ENCODE measurements at regions not wholly inside any gene's neighbourhood (a gene's known extent, or its start where the extent isn't known, plus 50 kb on each side); places are given as distances from the start of the nearest gene placed in this dataset.

GRCh38 chr4:153111426-153112040 is 92.7 kb upstream of the TRIM2 start:
- FAIRE-seq, result no peak
- DNase-seq (ENCODE audit: insufficient read length), result no peak
- TF ChIP-seq POLR2AphosphoS5 (IDR thresholded peaks at IDR 0.05; ENCODE audit: low read depth, low read length) (no peak), TAF1 (IDR thresholded peaks at IDR 0.05; ENCODE audit: borderline replicate concordance, low read depth, low read length) (no peak), POLR2A (IDR thresholded peaks at IDR 0.05; ENCODE audit: low read depth, low read length) (no peak)

GRCh38 chr4:153112041-153112441 is 92.2 kb upstream of the TRIM2 start:
- TF ChIP-seq POLR2A (IDR thresholded peaks at IDR 0.05; ENCODE audit: low read depth, low read length) (no peak), POLR2AphosphoS5 (IDR thresholded peaks at IDR 0.05; ENCODE audit: low read depth, low read length) (no peak), TAF1 (IDR thresholded peaks at IDR 0.05; ENCODE audit: borderline replicate concordance, low read depth, low read length) (no peak)
- FAIRE-seq (no peak), DNase-seq (ENCODE audit: insufficient read length) (no peak)

- peak; percentile 30 for FAIRE-seq
- DNase-seq (ENCODE audit: insufficient read length), result no peak
- TF ChIP-seq POLR2AphosphoS5 (IDR thresholded peaks at IDR 0.05; ENCODE audit: low read depth, low read length) (no peak), TAF1 (IDR thresholded peaks at IDR 0.05; ENCODE audit: borderline replicate concordance, low read depth, low read length) (no peak), POLR2A (IDR thresholded peaks at IDR 0.05; ENCODE audit: low read depth, low read length) (no peak)
These were observed 91.0 kb upstream of the TRIM2 start for GRCh38 chr4:153113061-153113837.

- TF ChIP-seq TAF1 (IDR thresholded peaks at IDR 0.05; ENCODE audit: borderline replicate concordance, low read depth, low read length) (no peak), POLR2A (IDR thresholded peaks at IDR 0.05; ENCODE audit: low read depth, low read length) (no peak), POLR2AphosphoS5 (IDR thresholded peaks at IDR 0.05; ENCODE audit: low read depth, low read length) (no peak)
- no peak for FAIRE-seq
These were observed 90.5 kb upstream of the TRIM2 start for GRCh38 chr4:153113838-153114105.

GRCh38 chr4:153114771-153115321 is 89.4 kb upstream of the TRIM2 start:
- TF ChIP-seq TAF1 (IDR thresholded peaks at IDR 0.05; ENCODE audit: borderline replicate concordance, low read depth, low read length) (no peak), POLR2AphosphoS5 (IDR thresholded peaks at IDR 0.05; ENCODE audit: low read depth, low read length) (no peak), POLR2A (IDR thresholded peaks at IDR 0.05; ENCODE audit: low read depth, low read length) (no peak)
- FAIRE-seq, result no peak
- DNase-seq (ENCODE audit: insufficient read length), result no peak

More at GRCh38 chr4:153113838-153114105, 90.5 kb upstream of the TRIM2 start:
- no peak for DNase-seq (ENCODE audit: insufficient read length)

GRCh38 chr4:153115322-153116290 is 88.6 kb upstream of the TRIM2 start:
- FAIRE-seq, result no peak
- DNase-seq (ENCODE audit: insufficient read length), result no peak

GRCh38 chr4:153116291-153116680 is 88.0 kb upstream of the TRIM2 start:
- FAIRE-seq (no peak), DNase-seq (ENCODE audit: insufficient read length) (no peak)
- TF ChIP-seq POLR2A (IDR thresholded peaks at IDR 0.05; ENCODE audit: low read depth, low read length) (no peak), TAF1 (IDR thresholded peaks at IDR 0.05; ENCODE audit: borderline replicate concordance, low read depth, low read length) (no peak), POLR2AphosphoS5 (IDR thresholded peaks at IDR 0.05; ENCODE audit: low read depth, low read length) (no peak)

More at GRCh38 chr4:153115322-153116290, 88.6 kb upstream of the TRIM2 start:
- TF ChIP-seq POLR2AphosphoS5 (IDR thresholded peaks at IDR 0.05; ENCODE audit: low read depth, low read length) (no peak), TAF1 (IDR thresholded peaks at IDR 0.05; ENCODE audit: borderline replicate concordance, low read depth, low read length) (no peak), POLR2A (IDR thresholded peaks at IDR 0.05; ENCODE audit: low read depth, low read length) (no peak)

GRCh38 chr4:153116801-153117200 is 87.4 kb upstream of the TRIM2 start:
- TF ChIP-seq TAF1 (IDR thresholded peaks at IDR 0.05; ENCODE audit: borderline replicate concordance, low read depth, low read length), result no peak
- no peak for TF ChIP-seq POLR2AphosphoS5 (IDR thresholded peaks at IDR 0.05; ENCODE audit: low read depth, low read length)
- no peak for TF ChIP-seq POLR2A (IDR thresholded peaks at IDR 0.05; ENCODE audit: low read depth, low read length)
- DNase-seq (ENCODE audit: insufficient read length) (no peak), FAIRE-seq (no peak)

- TF ChIP-seq POLR2A (IDR thresholded peaks at IDR 0.05; ENCODE audit: low read depth, low read length), result no peak
- no peak for TF ChIP-seq POLR2AphosphoS5 (IDR thresholded peaks at IDR 0.05; ENCODE audit: low read depth, low read length)
- TF ChIP-seq TAF1 (IDR thresholded peaks at IDR 0.05; ENCODE audit: borderline replicate concordance, low read depth, low read length), result no peak
- FAIRE-seq (peak; percentile 5), DNase-seq (ENCODE audit: insufficient read length) (no peak)
These were observed 86.7 kb upstream of the TRIM2 start for GRCh38 chr4:153117554-153117953.

GRCh38 chr4:153119626-153120025 is 84.6 kb upstream of the TRIM2 start:
- DNase-seq (ENCODE audit: insufficient read length) (no peak), FAIRE-seq (no peak)
- TF ChIP-seq TAF1 (IDR thresholded peaks at IDR 0.05; ENCODE audit: borderline replicate concordance, low read depth, low read length) (no peak), POLR2AphosphoS5 (IDR thresholded peaks at IDR 0.05; ENCODE audit: low read depth, low read length) (no peak), POLR2A (IDR thresholded peaks at IDR 0.05; ENCODE audit: low read depth, low read length) (no peak)

- FAIRE-seq (no peak), DNase-seq (ENCODE audit: insufficient read length) (no peak)
- TF ChIP-seq POLR2A (IDR thresholded peaks at IDR 0.05; ENCODE audit: low read depth, low read length), result no peak
These were observed 84.0 kb upstream of the TRIM2 start for GRCh38 chr4:153120235-153120634.
